PC-3 (cell line): ENCODE measurements at regions not wholly inside any gene's neighbourhood (a gene's known extent, or its start where the extent isn't known, plus 50 kb on each side); places are given as distances from the start of the nearest gene placed in this dataset.

Experiments used
- ATAC-seq: fragments of 200-7000 bp; cut with Tn5 transposase; 2 replicates; pipeline ENCODE4 v1.9.1; 2020; ENCODE audit warnings: mild to moderate bottlenecking, moderate library complexity
- BruUV-seq: library from RNA; stranded (reverse); fragments of 400-500 nt; replicated peaks from 2 replicates; lab custom pipeline; 2021; lab: Mats Ljungman, UMichigan
- CTCF ChIA-PET: fragments of 300-600 bp; sonication (Branson Sonifier 250); formaldehyde crosslinking; loops from one replicate; lab custom pipeline; 2022; ENCODE audit warnings: antibody characterized with exemption; lab: Charles Lee
- POLR2A ChIA-PET: fragments of 300-600 bp; sonication (Branson Sonifier 250); formaldehyde crosslinking; loops from one replicate; lab custom pipeline; 2022; ENCODE audit warnings: antibody characterized with exemption; ENCODE audit not compliant: unreplicated experiment; lab: Charles Lee
- DNase-seq: peaks from one replicate; pipeline ENCODE4 v3.0.0-alpha.2; 2015
- H2AFZ ChIP-seq: fragments of 300-600 bp; sonication (generic); 2 replicates; pipeline ENCODE4 v1.6.0; 2016; ENCODE audit warnings: antibody characterized with exemption, low read length
- H3F3A ChIP-seq: fragments of 300-600 bp; sonication (generic); one replicate; pipeline ENCODE4 v1.6.0; 2017; ENCODE audit warnings: antibody characterized with exemption, low read length, control low read depth, mild to moderate bottlenecking; ENCODE audit not compliant: unreplicated experiment
- H3K27ac ChIP-seq: fragments of 300-600 bp; sonication (generic); 2 replicates; pipeline ENCODE4 v1.5.1; 2016; ENCODE audit warnings: mild to moderate bottlenecking, low read length
- H3K27me3 ChIP-seq: fragments of 300-600 bp; sonication (generic); 2 replicates; pipeline ENCODE4 v1.6.1; 2016; ENCODE audit warnings: low read length, mixed read lengths
- H3K36me3 ChIP-seq: fragments of 300-600 bp; sonication (generic); 2 replicates; pipeline ENCODE4 v1.6.1; 2016; ENCODE audit warnings: low read depth, mixed run types, low read length, mixed read lengths
- H3K4me1 ChIP-seq: fragments of 300-600 bp; sonication (generic); 2 replicates; pipeline ENCODE4 v1.5.1; 2016; ENCODE audit warnings: low read length; ENCODE audit not compliant: insufficient read depth
- H3K4me2 ChIP-seq: fragments of 300-600 bp; sonication (generic); 2 replicates; pipeline ENCODE4 v1.6.0; 2016; ENCODE audit warnings: low read length
- H3K4me3 ChIP-seq: fragments of 300-600 bp; sonication (generic); 2 replicates; pipeline ENCODE4 v1.5.1; 2016; ENCODE audit warnings: mild to moderate bottlenecking, low read length, mixed read lengths
- H3K79me2 ChIP-seq: fragments of 300-600 bp; sonication (generic); 2 replicates; pipeline ENCODE4 v1.6.1; 2017; ENCODE audit warnings: low read length, mixed read lengths
- H3K9ac ChIP-seq: fragments of 300-600 bp; sonication (generic); 2 replicates; pipeline ENCODE4 v1.6.0; 2016; ENCODE audit warnings: mild to moderate bottlenecking, low read length
- H3K9me2 ChIP-seq: fragments of 300-600 bp; sonication (generic); replicated peaks from 2 replicates; pipeline ENCODE4 v1.6.1; 2016; ENCODE audit warnings: mixed run types, low read length, mixed read lengths
- H3K9me3 ChIP-seq: fragments of 300-600 bp; sonication (generic); 2 replicates; pipeline ENCODE4 v1.6.1; 2016; ENCODE audit warnings: low read length, mixed read lengths
- H4K20me1 ChIP-seq: fragments of 300-600 bp; sonication (generic); 2 replicates; pipeline ENCODE4 v1.6.1; 2016; ENCODE audit warnings: low read length, mixed read lengths
- CTCF ChIP-seq: fragments of 300-600 bp; sonication (generic); conservative IDR thresholded peaks from 2 replicates; pipeline ENCODE4 v1.5.1; 2017; ENCODE audit warnings: antibody characterized with exemption, low read depth, mild to moderate bottlenecking, low read length
- EZH2 ChIP-seq: fragments of 300-600 bp; sonication (generic); IDR thresholded peaks from one replicate; pipeline ENCODE4 v1.6.1; 2017; ENCODE audit warnings: antibody characterized with exemption, mild to moderate bottlenecking, low read length; ENCODE audit not compliant: unreplicated experiment
- EZH2phosphoT487 ChIP-seq: fragments of 300-600 bp; sonication (generic); IDR thresholded peaks from 2 replicates; pipeline ENCODE4 v1.6.1; 2018; ENCODE audit warnings: mild to moderate bottlenecking, antibody characterized with exemption, low read length, borderline replicate concordance
- intact Hi-C: fragments of 100-400 bp; cut with micrococcal nuclease; formaldehyde crosslinking; loops from 2 replicates; pipeline ENCODE4 v1.9.0; 2023

DNA sequence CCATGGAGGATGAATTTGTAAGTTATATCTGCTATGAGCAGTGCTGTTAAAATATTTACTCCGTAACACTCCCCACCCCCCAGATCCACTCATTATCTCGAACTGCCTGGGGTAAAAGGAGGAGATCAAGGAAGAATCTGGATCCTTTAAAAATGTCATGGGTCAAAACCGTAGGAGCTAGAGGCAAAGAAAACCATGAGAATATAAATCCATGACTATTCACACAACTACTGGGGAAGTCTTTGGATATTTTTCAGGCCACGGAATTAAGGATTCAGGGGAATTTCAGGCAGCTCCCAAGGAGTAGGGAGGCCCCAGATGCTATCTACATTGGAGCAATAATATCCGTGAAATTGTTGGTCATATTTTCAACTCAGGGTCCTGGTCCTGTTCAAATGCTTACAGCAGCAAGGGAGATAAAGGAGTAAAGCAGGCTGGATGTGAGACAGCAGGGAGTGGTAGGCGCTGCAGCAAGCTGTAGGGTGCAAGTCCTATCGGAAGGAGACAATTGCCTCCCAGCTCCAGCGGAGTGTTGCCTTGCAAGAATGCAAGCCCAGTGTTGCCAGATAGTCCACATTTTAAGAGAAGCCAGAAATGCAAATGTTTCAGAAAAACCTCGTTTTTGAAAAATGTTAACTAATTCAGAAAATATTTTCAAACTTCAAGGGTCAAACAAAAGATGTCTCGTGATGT is 116.2 kb upstream of the KIT start:
- no peaks in the 10 kb centered on the region for H3K9me3 ChIP-seq
- peaks cover 41% of the 10 kb centered on the region for H3K27me3 ChIP-seq
- H2AFZ ChIP-seq, result no peak overlapping the region
- no peaks in the 10 kb centered on the region for H3K9me2 ChIP-seq
- H3K27ac ChIP-seq, result no peak overlapping the region
- ChIA-PET POLR2A (no interaction called here), CTCF (no interaction called here)
- intact Hi-C loops, result no loop called here
- TF ChIP-seq EZH2 (no peak), EZH2phosphoT487 (no peak), CTCF (no peak)
- no peak overlapping the region for H3K4me2 ChIP-seq
- H3K79me2 ChIP-seq, result no peaks in the 10 kb centered on the region
- DNase-seq, result no peak
- BruUV-seq, result no TSS peak
- H3K36me3 ChIP-seq, result no peaks in the 10 kb centered on the region
- H3F3A ChIP-seq, result no peaks in the 10 kb centered on the region
- no peaks in the 10 kb centered on the region for H3K4me1 ChIP-seq
- no peak for ATAC-seq
- H3K9ac ChIP-seq, result no peak overlapping the region
- H3K4me3 ChIP-seq, result no peak overlapping the region
- H4K20me1 ChIP-seq, result no peaks in the 10 kb centered on the region

DNA sequence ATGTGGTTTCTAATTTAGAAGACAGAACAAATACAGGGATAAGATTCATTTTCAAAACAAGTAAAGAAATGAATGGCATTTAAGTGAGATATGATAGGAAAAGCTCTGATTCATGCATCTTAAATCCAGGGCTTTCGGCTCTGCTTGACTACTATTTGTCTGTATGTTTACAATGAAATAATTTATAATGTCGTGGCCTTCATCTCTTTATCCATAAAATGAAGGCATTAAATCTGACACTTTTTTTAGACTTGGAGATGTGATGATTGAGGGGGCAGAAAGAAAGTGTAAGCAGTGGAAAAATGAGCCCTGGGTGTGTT is 115.7 kb upstream of the KIT start:
- no peak overlapping the region for H3K4me2 ChIP-seq
- intact Hi-C loops, result no loop called here
- POLR2A ChIA-PET, result no interaction called here
- BruUV-seq, result no TSS peak
- H3K9me3 ChIP-seq, result no peaks in the 10 kb centered on the region
- no peaks in the 10 kb centered on the region for H3K9me2 ChIP-seq
- CTCF ChIA-PET, result no interaction called here
- H3K9ac ChIP-seq, result no peak overlapping the region
- H3K27ac ChIP-seq, result no peak overlapping the region
- DNase-seq, result no peak
- TF ChIP-seq CTCF, result no peak
- TF ChIP-seq EZH2, result no peak
- no peak for TF ChIP-seq EZH2phosphoT487
- H3K4me3 ChIP-seq, result no peak overlapping the region
- no peaks in the 10 kb centered on the region for H4K20me1 ChIP-seq
- H3K36me3 ChIP-seq, result no peaks in the 10 kb centered on the region
- no peak for ATAC-seq
- no peaks in the 10 kb centered on the region for H3K79me2 ChIP-seq
- H3K27me3 ChIP-seq, result peaks cover 41% of the 10 kb centered on the region
- no peaks in the 10 kb centered on the region for H3K4me1 ChIP-seq
- H3F3A ChIP-seq, result no peaks in the 10 kb centered on the region
- no peak overlapping the region for H2AFZ ChIP-seq

DNA sequence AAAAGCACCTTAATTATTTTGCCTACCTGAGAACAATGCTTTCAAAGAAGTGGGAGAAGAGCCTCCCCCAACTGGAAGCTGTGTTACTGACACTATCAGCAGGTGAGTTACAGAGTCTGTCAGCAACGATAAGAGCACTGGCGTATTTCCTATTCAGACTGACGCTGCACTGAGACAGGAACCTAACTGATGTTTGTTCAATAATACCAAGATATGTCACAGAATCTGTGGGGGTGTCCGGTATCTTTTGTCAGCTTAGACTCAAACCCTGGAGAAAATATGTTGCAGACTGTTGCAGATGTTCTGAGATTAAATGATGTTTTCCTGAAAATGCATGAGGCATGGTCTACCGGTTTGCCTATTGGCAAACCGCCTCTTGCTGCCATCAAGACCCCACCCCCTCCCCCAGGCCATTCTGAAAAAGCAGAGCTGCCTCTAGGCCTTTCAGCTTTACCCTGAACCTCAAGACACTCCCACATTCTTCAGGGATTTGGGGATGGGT is 115.2 kb upstream of the KIT start:
- CTCF ChIA-PET, result no interaction called here
- H3F3A ChIP-seq, result no peaks in the 10 kb centered on the region
- no peaks in the 10 kb centered on the region for H3K9me3 ChIP-seq
- H4K20me1 ChIP-seq, result no peaks in the 10 kb centered on the region
- intact Hi-C loops, result no loop called here
- H3K9ac ChIP-seq, result no peak overlapping the region
- H2AFZ ChIP-seq, result no peak overlapping the region
- no peak overlapping the region for H3K27ac ChIP-seq
- H3K79me2 ChIP-seq, result no peaks in the 10 kb centered on the region
- POLR2A ChIA-PET, result no interaction called here
- no peak overlapping the region for H3K4me3 ChIP-seq
- H3K27me3 ChIP-seq, result peaks cover 41% of the 10 kb centered on the region
- DNase-seq, result no peak
- H3K9me2 ChIP-seq, result no peaks in the 10 kb centered on the region
- no peak for ATAC-seq
- H3K36me3 ChIP-seq, result no peaks in the 10 kb centered on the region
- H3K4me2 ChIP-seq, result no peak overlapping the region
- no peak for TF ChIP-seq EZH2phosphoT487
- no peak for TF ChIP-seq EZH2
- no peak for TF ChIP-seq CTCF
- BruUV-seq, result no TSS peak
- no peaks in the 10 kb centered on the region for H3K4me1 ChIP-seq
